ENCODE measurements at regions not wholly inside any gene's neighbourhood (a gene's known extent, or its start where the extent isn't known, plus 50 kb on each side); places are given as distances from the start of the nearest gene placed in this dataset.

DNA sequence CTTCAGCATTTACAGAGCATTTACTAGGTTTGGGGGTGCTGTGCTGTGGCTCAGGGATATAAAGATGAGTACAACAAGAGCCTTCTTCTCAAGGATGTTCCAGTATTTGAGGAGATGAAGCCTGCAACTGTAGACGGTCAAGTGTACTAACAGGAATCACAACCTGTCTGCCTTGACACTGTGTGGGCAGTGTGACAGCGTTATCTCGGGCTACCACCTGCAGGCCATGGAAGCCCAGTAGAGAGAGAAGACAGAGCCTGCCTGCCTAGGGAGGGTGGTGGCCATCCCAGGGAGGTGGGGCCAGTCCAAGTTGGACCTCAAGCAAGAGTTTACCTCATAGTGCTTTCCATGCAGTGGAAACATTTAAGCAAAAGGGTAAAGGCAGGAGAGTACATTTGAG, 215.1 kb upstream of the ASIC2 start:
- no peak overlapping the region for H3K4me2 ChIP-seq (ENCODE audit: low read depth, low read length)
- no peaks in the 10 kb centered on the region for H3K79me1 ChIP-seq (ENCODE audit: low read depth in 1 of 2, low read length in 2 of 2)
- no peaks in the 10 kb centered on the region for H3K9me1 ChIP-seq (ENCODE audit: insufficient read depth, low read length)
- no peak overlapping the region for H3K4me3 ChIP-seq (ENCODE audit: insufficient read depth, low read depth, low read length)
- H4K8ac ChIP-seq (ENCODE audit: low read depth in 2 of 2, low read length in 2 of 2): no peak overlapping the region
- no peaks in the 10 kb centered on the region for H3K36me3 ChIP-seq (ENCODE audit: control insufficient read depth, insufficient read depth, low read length)
- H2AK9ac ChIP-seq (replicated peaks; ENCODE audit: low read depth, low read length, poor library complexity): no peak overlapping the region
- TF ChIP-seq NFE2L2 (IDR thresholded peaks at IDR 0.05; ENCODE audit: low read depth, low read length) (no peak), MAZ (IDR thresholded peaks at IDR 0.05; ENCODE audit: borderline replicate concordance, low read depth, low read length) (no peak), MAFK (IDR thresholded peaks at IDR 0.05; ENCODE audit: low read depth, low read length) (no peak), BHLHE40 (IDR thresholded peaks at IDR 0.05; ENCODE audit: low read depth, low read length) (no peak), CTCF (conservative IDR thresholded peaks at IDR 0.05; ENCODE audit: low read depth, low read length) (no peak), POLR2A (IDR thresholded peaks at IDR 0.05; ENCODE audit: low read depth, low read length) (no peak), MXI1 (IDR thresholded peaks at IDR 0.05; ENCODE audit: borderline replicate concordance, low read depth, low read length) (no peak), CEBPB (IDR thresholded peaks at IDR 0.05; ENCODE audit: low read depth, low read length) (no peak)
- H3K4me1 ChIP-seq (ENCODE audit: control insufficient read depth, insufficient read depth, low read length): no peaks in the 10 kb centered on the region
- no peak overlapping the region for H2BK120ac ChIP-seq (ENCODE audit: low read depth, low read length)
- H3K4ac ChIP-seq (ENCODE audit: low read depth, low read length): no peak overlapping the region
- ChIA-PET CTCF (no interaction called here), POLR2A (ENCODE audit: unreplicated experiment) (no interaction called here)
- in situ Hi-C loops (cut with MboI; ENCODE audit: low sequenced_read_pairs): no loop called here
- no peaks in the 10 kb centered on the region; the same call in 1 of the 2 replicates for H3K9me3 ChIP-seq (ENCODE audit: control insufficient read depth, insufficient read depth, low read length)
- no peak overlapping the region for H3K56ac ChIP-seq (ENCODE audit: extremely low read depth, insufficient read depth, low read length)
- no peak overlapping the region for H3K27ac ChIP-seq (ENCODE audit: insufficient read depth, low read length)
- no peak overlapping the region for H4K5ac ChIP-seq (ENCODE audit: low read depth, low read length)
- 75% methylated on average over 2 of the region's 3 CpGs; no CpG with 5 or more reads in 1 of the 2 experiments for WGBS, 2 experiments (ENCODE audit: extremely low coverage in 2 of 2, insufficient read length in 1 of 2)
- BruUV-seq (replicated peaks): no TSS peak
- dilution Hi-C loops (cut with HindIII; ENCODE audit: low sequenced_read_pairs, unreplicated experiment): no loop called here
- no peaks in the 10 kb centered on the region for H3K27me3 ChIP-seq (ENCODE audit: control insufficient read depth, insufficient read depth, low read length)
- no peak overlapping the region for H3K14ac ChIP-seq (replicated peaks; ENCODE audit: low read depth, low read length)
- no peak overlapping the region for H2BK15ac ChIP-seq (ENCODE audit: low read depth, low read length)
- no peaks in the 10 kb centered on the region for H4K20me1 ChIP-seq (ENCODE audit: insufficient read depth, low read length)
- no peak overlapping the region for H2BK20ac ChIP-seq (ENCODE audit: low read depth, low read length)
- H2BK5ac ChIP-seq (ENCODE audit: low read depth, low read length, poor library complexity, severe bottlenecking): no peak overlapping the region
- no peak overlapping the region for H2AFZ ChIP-seq (replicated peaks; ENCODE audit: low read length, poor library complexity)
- no peak overlapping the region for H4K91ac ChIP-seq (ENCODE audit: insufficient read depth, low read depth, low read length)
- H2AK5ac ChIP-seq (ENCODE audit: low read depth, low read length): no peak overlapping the region
- intact Hi-C loops (cut with micrococcal nuclease): no loop called here
- no peak overlapping the region for H3K18ac ChIP-seq (ENCODE audit: low read depth, low read length)
- ATAC-seq (ENCODE audit: low read depth): no peak
- no peak overlapping the region for H3K9ac ChIP-seq (ENCODE audit: low read depth, low read length)
- no peak for DNase-seq
- no peak overlapping the region for H3K23ac ChIP-seq (ENCODE audit: low read depth, low read length)

All from IMR-90 (cell line).